ENCODE measurements at regions not wholly inside any gene's neighbourhood (a gene's known extent, or its start where the extent isn't known, plus 50 kb on each side); places are given as distances from the start of the nearest gene placed in this dataset.
"Not testable (repeated sequence)": the region's sequence is repeated elsewhere in the genome, so short reads cannot be mapped to it uniquely, and the experiment has no call there.

DNA sequence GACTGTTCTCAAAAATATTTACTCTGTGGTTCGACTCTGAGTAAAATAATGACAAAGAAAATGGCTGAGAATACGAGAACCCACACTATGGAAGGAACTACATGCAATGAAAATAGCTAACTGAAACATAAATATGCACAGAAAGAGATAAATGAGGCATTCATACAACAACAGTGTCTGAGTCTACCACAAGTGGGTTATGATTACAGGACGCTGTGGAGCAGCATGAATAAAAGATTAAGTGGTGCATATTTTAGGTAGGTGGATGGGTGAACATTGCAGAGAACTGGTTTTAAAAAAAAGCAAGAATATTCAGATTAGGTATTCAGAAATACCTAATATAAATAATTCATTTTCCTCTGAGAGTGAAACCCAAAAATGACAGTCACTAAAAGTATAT, 93.9 kb upstream of the TRIM77 start:
- FAIRE-seq = not testable (repeated sequence)

- FAIRE-seq = peak; percentile 72
Measured at GRCh38 chr11:89616999-89617602, 93.0 kb upstream of the TRIM77 start.

DNA sequence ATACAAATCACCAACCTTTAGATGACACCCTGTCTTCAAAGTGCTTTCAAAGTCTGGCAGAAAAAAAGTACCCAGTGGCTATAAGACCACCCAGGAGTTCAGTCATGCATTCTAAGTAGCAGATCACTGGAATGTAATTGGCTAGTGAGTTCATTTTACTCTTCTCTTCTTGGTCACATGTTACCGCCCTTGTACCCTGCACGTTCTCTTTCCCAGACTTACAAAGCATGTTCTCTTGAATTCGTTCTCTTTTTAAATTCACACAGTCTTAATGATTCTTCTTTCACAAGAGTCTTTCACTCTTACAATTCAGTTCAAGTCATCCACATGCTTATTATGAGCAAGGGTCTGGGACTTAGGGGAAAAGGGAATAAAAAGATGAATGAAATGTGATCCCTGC, 89.4 kb upstream of the TRIM77 start:
- not testable (repeated sequence) for FAIRE-seq

GRCh38 chr11:89625171-89625570, 84.9 kb upstream of the TRIM77 start:
- no peak for FAIRE-seq

- peak; percentile 88 for FAIRE-seq
Measured at GRCh38 chr11:89626366-89626765, 83.7 kb upstream of the TRIM77 start.

GRCh38 chr11:89626881-89627280, 83.2 kb upstream of the TRIM77 start:
- FAIRE-seq = not testable (repeated sequence)

DNA sequence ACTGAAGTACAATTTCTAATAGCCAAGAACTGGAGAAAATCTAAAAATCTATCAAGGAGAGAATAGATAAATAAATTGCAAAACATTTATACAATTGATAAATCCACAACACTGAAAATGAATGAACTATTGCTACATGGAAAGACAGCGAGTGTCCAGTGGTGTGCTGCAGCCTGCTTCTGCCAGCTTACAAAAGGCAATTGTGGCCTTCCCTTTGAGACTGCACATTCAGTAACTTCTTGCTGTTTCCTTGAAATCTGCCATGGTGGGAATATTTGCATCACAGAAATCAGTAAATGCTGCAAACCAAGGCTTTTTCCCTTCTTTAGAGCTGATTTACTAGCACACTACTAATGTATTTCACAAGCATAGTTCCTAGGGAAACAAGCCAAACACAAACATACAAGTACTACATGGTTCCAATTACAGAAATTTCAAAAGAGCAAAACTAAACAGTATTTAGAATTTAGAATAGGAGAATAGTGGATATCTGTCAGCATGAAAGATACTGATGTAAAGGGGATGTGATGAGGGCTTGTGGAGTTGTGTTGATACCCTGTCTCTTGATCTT, 76.9 kb upstream of the TRIM77 start:
- FAIRE-seq = no peak

DNA sequence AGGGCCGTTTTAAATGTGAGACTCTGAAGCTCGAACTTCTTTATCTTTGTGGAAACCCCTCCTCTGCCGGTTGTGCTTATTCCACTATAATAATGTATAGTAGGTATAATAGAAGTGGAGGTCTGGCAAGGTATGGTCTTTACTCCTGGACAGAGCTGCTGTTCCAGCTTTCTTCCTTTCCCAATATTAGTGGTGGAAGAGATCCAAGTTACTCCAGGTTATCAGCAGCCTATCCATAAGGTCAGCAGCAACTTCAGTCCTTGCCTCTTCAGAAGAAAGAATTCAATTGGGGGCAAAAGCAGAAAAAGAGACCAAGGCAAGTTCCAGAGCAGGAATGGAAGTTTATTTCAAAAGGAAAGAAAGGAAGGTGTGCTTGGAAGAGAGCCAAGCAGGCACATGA, 69.3 kb upstream of the TRIM77 start:
- FAIRE-seq = not testable (repeated sequence)

DNA sequence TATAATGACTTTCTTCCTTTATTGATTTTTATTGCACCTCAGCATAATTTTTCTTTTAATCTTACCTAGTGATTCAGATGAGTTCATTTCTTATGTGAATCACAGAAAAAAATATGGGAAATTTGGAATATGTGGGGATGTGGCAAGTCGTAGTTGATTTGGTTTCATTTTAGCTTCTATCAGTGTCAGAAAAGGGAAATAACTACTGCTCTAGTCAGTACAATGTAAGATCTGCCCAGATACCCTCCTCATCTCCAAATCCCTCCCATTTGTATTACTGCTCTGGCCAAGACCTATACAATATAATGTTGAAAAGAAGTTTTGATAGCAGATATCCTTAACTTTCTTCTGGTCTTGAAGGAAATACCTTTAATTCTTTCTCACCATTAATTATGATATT, 61.9 kb upstream of the TRIM77 start:
- not testable (repeated sequence) for FAIRE-seq

GRCh38 chr11:89648996-89649395, 61.1 kb upstream of the TRIM77 start:
- FAIRE-seq = not testable (repeated sequence)

DNA sequence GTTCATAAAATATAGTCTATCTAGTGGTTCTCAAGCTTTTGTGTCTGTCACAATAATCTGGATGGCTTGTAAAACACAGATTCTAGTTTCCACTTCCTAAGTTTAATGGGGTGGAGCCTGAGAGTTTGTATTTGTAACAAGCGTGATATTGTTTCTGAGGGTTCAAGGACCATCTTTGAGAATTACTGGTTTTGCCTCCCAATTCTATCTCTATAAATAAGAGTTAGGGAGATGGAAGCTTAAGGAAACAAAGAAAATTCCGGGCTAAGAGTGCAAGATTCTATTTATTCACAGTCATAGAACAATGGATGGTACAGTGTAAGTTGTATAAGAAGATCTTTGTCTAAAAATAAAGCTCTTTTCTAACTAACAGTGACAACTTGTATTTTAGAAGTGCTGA, 55.4 kb upstream of the TRIM77 start:
- FAIRE-seq = not testable (repeated sequence)

DNA sequence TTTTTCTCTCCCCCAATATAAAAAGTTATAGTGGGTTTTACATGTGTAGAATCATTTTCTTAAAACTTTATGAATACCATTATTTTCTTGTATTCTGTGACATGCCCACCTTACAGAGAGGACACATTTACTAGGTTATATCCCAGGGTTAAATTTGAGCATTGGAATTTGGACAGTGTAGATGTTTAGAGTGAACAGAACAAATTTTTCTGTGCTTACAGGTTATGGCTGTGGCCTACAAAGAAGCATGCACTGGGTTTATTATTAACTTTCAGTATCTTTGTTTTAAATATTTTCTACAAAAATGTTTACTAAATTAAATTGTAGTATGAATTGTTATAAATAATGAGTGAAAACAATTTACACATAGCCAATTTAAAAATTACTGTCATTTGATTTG, 51.3 kb upstream of the TRIM77 start:
- FAIRE-seq = not testable (repeated sequence)

DNA sequence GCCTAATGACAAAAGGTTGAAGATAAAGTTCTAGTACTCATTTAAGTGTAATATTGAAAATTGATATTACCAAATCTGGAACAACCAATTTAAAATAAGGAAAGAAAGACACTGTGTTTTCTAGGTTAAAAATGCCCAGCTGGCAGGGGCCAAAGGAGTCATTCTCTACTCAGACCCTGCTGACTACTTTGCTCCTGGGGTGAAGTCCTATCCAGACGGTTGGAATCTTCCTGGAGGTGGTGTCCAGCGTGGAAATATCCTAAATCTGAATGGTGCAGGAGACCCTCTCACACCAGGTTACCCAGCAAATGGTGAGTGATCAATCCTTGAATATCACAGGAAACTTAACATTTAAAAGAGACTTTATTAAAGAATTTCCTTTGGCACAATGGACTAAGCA, 50.7 kb upstream of the TRIM77 start:
- not testable (repeated sequence) for FAIRE-seq

DNA sequence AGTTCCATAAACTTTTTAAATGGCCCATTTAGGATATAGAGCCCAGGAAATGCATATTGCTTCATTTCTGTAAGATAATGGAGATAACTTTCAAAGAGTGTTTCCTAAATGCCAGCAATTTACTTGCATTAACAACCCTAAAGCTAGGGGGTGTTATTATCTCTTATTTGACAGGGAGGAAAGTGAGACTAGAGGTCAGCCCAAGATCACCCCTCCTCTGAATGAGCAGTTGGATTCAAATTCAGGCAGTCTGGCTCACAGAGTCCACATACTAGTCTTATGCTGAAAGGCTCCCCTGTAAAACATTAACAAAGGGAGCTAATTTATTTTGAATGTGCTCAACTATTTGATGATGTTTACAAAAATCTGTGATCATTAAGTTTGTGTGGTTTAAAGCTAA, 49.9 kb upstream of the TRIM77 start:
- no peak for FAIRE-seq

Data from TTC549 (cell line).